HG02588 (cell line): ENCODE measurements at regions not wholly inside any gene's neighbourhood (a gene's known extent, or its start where the extent isn't known, plus 50 kb on each side); places are given as distances from the start of the nearest gene placed in this dataset.
"Not testable (repeated sequence)": the region's sequence is repeated elsewhere in the genome, so short reads cannot be mapped to it uniquely, and the experiment has no call there.

Experiments
- ATAC-seq: cut with Tn5 transposase; IDR thresholded peaks from one replicate; pipeline ENCODE4 v1.9.1; 2021; ENCODE audit warnings: mild to moderate bottlenecking, moderate library complexity; ENCODE audit not compliant: unreplicated experiment

DNA sequence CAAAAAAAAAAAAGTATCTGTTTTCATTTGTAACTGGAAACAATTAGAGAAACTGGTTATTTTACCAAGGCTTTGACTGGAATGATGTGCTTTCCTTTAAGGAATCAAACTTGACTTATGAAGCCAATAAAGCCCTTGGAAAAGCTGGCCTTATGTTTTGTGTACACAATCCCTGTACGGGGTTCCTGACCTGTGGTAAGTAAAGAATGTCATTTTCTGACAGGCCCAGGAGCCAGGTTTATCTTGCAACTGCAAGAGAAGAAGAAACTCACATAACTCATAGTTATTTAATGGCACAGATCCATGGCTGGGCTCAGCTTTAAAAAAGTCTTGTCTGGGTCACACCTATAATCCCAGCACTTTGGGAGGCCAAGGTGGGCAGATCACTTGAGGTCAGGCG lies 235.9 kb upstream of the RAI14 start:
- ATAC-seq, result not testable (repeated sequence)

GRCh38 chr5:34436761-34437501 lies 219.2 kb upstream of the RAI14 start:
- no peak for ATAC-seq

GRCh38 chr5:34439601-34440000 lies 216.5 kb upstream of the RAI14 start:
- no peak for ATAC-seq

DNA sequence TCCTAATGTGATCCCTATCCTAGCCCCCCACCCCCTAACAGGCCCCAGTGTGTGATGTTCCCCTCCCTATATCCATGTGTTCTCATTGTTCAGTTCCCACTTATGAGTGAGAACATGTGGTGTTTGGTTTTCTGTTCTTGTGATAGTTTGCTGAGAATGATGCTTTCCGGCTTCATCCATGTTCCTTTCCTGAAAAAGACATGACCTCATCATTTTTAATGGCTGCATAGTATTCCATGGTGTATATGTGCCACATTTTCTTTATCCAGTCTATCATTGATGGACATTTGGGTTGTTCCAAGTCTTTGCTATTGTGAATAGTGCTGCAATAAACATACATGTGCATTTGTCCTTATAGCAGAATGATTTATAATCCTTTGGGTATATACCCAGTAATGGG lies 214.4 kb upstream of the RAI14 start:
- ATAC-seq, result not testable (repeated sequence)

GRCh38 chr5:34447424-34447823 lies 208.7 kb upstream of the RAI14 start:
- no peak for ATAC-seq

GRCh38 chr5:34449639-34450038 lies 206.5 kb upstream of the RAI14 start:
- ATAC-seq, result no peak

- ATAC-seq, result no peak
These were observed 205.8 kb upstream of the RAI14 start for GRCh38 chr5:34450338-34450737.

DNA sequence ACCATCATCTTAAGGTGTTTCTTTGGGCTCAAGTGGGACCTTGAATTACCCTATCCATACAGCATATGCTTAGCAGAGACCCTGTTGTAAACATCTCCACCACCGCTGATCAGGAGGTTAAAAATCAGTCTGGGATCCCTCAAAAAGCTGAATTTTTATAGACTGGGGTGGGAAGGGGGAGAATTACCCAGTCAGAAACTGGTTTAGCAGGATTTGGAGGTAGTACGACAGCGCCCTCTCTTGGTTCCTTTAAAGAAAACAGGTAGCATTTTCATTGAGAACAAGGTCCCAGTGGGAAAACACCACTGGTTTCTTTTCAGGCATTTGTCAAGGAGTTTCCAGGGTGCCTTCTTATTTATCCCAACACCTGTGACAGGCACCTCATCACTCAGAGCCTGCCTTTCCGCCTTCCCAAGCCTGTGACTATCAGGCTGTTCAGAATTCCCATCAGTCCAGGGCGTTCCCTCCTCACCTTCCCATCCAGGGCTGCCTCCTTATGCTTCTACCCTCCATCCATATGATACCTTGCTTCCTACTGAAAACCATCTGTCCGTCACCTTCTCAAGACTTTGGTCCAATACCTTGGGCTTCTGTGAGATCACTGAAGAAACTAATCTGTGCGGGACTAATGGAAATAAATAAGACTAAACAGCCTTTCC lies 203.8 kb upstream of the RAI14 start:
- no peak for ATAC-seq

GRCh38 chr5:34455098-34455497 lies 201.0 kb upstream of the RAI14 start:
- no peak for ATAC-seq

- no peak for ATAC-seq
These were observed 196.2 kb upstream of the RAI14 start for GRCh38 chr5:34459908-34460307.

DNA sequence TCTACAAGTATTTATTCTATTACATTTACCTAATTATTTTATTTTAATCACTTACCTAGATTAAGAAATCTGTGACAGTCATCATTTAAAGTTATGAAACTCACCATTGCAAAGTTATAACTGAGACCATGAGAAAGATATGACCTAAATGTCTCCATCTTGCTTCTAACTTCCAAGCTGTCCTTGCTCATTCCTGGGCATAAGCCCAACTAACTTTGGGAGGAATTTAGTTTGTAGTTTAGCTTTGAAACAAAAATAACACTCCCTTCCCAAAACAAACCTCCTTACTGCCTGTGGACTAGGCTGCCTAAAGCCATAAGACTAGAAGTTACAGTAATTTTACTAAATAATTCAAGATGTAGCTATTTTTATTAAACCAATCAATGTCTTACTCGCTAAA lies 195.6 kb upstream of the RAI14 start:
- ATAC-seq, result no peak

DNA sequence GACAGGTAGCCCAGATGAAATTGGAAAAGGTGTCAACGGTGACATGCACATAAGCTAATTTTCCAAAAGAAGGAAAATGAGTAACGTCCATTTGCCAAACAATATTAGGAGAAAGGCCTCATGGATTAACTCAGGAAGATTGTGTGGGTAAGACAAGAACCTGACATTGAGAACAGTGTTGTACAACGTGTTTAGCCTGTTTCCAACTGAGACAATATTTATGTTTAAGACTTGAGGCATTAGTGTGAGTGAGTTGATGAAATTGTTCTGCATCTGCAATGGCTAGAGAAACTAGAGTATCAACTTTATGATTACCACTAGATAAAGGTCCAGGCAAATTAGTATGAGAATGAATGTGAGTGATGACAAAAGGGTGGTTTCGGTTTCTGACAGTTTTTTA lies 191.3 kb upstream of the RAI14 start:
- no peak for ATAC-seq

DNA sequence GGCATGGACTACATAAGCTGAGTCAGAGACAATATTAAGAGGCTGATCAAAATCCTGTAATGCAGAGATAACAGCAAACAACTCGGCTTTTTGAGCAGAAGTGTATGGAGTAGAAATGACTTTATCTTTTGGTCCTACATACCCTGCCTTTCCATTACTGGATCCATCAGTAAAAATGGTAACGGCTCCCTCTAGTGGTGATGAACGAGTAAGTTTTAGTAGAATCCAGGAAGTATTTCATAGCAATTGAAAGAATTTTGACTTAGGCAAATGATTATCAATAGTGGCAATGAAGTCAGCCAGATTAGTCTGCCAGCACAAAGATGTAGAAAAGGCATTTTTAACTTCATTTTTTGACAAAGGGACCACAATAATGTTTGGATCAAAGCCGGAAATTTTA lies 190.8 kb upstream of the RAI14 start:
- not testable (repeated sequence) for ATAC-seq

GRCh38 chr5:34466519-34467388 lies 189.4 kb upstream of the RAI14 start:
- not testable (repeated sequence) for ATAC-seq

- ATAC-seq, result no peak
These were observed 188.7 kb upstream of the RAI14 start for GRCh38 chr5:34467436-34467835.

GRCh38 chr5:34467984-34468383 lies 188.1 kb upstream of the RAI14 start:
- ATAC-seq, result not testable (repeated sequence)

- ATAC-seq, result no peak
These were observed 186.2 kb upstream of the RAI14 start for GRCh38 chr5:34469971-34470370.

- peak; percentile 51 for ATAC-seq
These were observed 181.5 kb upstream of the RAI14 start for GRCh38 chr5:34474573-34475021.

- no peak for ATAC-seq
These were observed 180.7 kb upstream of the RAI14 start for GRCh38 chr5:34475249-34475966.

GRCh38 chr5:34476941-34477565 lies 179.1 kb upstream of the RAI14 start:
- ATAC-seq, result no peak
